IgD-negative memory B cell (primary cell): ENCODE measurements at regions not wholly inside any gene's neighbourhood (a gene's known extent, or its start where the extent isn't known, plus 50 kb on each side); places are given as distances from the start of the nearest gene placed in this dataset.

Experiments used
- H3K27ac Mint-ChIP-seq, 3 donors: one replicate each; pipeline ENCODE4 v1.8.0; 2020 to 2022; ENCODE audit warnings: mild to moderate bottlenecking in 3 of 3, mixed read lengths in 3 of 3, moderate library complexity in 1 of 3
- H3K27me3 Mint-ChIP-seq: one replicate; pipeline ENCODE4 v1.8.0; 2021; ENCODE audit warnings: mixed read lengths
- H3K36me3 Mint-ChIP-seq: one replicate; pipeline ENCODE4 v1.8.0; 2020; ENCODE audit warnings: mild to moderate bottlenecking, mixed read lengths
- H3K4me1 Mint-ChIP-seq, 3 donors: one replicate each; pipeline ENCODE4 v1.8.0; 2020 to 2022; ENCODE audit warnings: mixed read lengths in 3 of 3, mild to moderate bottlenecking in 1 of 3
- H3K4me3 Mint-ChIP-seq, 4 donors: one replicate each; pipeline ENCODE4 v1.8.0; 2020 to 2022; ENCODE audit warnings: mild to moderate bottlenecking in 4 of 4, mixed read lengths in 4 of 4, moderate library complexity in 3 of 4
- H3K9me3 Mint-ChIP-seq, 3 donors: one replicate each; pipeline ENCODE4 v1.8.0; 2020 to 2021; ENCODE audit warnings: mixed read lengths in 3 of 3, mild to moderate bottlenecking in 1 of 3

- no peaks in the 10 kb centered on the region for H3K27me3 Mint-ChIP-seq
- H3K36me3 Mint-ChIP-seq: peaks cover 1% of the 10 kb centered on the region
- H3K4me3 Mint-ChIP-seq: no peak overlapping the region
- peaks cover 0 to 2% (median 0%) of the 10 kb centered on the region in 3 donors for H3K9me3 Mint-ChIP-seq
- no peaks in the 10 kb centered on the region for H3K4me1 Mint-ChIP-seq
- no peak overlapping the region for H3K27ac Mint-ChIP-seq
Measured at GRCh38 chr9:87158765-87159164, 211.5 kb upstream of the GAS1 start.

DNA sequence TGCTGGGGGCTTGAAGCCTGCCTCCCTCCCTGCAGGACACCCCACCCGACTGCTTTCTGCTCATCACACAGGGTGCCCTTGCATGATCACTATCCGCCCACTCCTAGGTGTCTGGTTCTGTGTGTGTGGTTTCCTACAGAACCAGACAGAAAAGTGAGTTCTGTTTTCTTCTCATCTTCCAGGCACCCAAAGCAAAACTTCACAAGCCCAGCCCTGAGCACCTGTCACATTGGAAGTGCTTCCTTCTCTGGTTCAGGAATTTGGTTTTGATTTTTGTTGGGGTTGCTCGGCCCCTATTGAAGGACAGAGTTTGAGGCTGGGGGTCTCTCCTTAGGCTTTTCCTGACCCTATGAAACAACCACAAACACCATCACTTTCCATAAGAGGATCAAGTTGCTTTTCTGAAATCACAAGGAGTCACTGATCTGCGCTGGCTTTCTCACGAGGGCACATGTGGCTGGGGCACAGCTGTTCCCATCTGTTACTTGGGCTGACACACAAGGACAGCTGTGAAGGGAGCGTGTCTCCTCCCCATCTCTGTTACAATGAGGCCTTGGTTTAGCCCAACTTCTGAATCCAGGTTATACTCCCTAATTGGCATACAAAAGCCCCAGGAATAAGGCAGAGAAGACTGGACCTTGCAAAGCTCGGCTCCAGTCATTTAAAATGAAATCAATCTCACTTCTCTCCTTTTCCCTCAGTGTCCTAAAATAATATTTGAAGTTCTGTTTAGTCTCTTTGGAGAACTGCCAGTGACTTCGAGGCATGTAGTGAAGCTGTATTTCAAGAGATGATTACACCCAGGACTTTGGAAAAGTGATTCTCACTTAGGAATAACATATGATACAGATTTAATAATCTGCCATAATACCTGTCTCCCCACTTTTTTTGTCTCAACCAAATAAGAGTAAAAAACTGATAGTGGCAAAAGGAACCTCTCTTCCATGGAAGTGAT is 213.1 kb upstream of the GAS1 start:
- H3K9me3 Mint-ChIP-seq: peaks cover 0 to 5% (median 2%) of the 10 kb centered on the region in 3 donors
- peaks cover 1% of the 10 kb centered on the region for H3K36me3 Mint-ChIP-seq
- no peak overlapping the region for H3K27ac Mint-ChIP-seq
- H3K4me1 Mint-ChIP-seq: no peaks in the 10 kb centered on the region
- H3K27me3 Mint-ChIP-seq: no peaks in the 10 kb centered on the region
- H3K4me3 Mint-ChIP-seq: no peak overlapping the region

GRCh38 chr9:87167161-87167560 is 219.9 kb upstream of the GAS1 start:
- H3K27me3 Mint-ChIP-seq: peaks cover 1% of the 10 kb centered on the region
- peaks cover 0 to 9% (median 1%) of the 10 kb centered on the region in 3 donors for H3K9me3 Mint-ChIP-seq
- H3K4me3 Mint-ChIP-seq: no peak overlapping the region
- no peaks in the 10 kb centered on the region for H3K36me3 Mint-ChIP-seq
- no peak overlapping the region for H3K27ac Mint-ChIP-seq
- H3K4me1 Mint-ChIP-seq: peaks cover 0 to 1% (median 0%) of the 10 kb centered on the region in 3 donors

- no peak overlapping the region for H3K27ac Mint-ChIP-seq
Measured at GRCh38 chr9:87167582-87167981, 220.3 kb upstream of the GAS1 start.

DNA sequence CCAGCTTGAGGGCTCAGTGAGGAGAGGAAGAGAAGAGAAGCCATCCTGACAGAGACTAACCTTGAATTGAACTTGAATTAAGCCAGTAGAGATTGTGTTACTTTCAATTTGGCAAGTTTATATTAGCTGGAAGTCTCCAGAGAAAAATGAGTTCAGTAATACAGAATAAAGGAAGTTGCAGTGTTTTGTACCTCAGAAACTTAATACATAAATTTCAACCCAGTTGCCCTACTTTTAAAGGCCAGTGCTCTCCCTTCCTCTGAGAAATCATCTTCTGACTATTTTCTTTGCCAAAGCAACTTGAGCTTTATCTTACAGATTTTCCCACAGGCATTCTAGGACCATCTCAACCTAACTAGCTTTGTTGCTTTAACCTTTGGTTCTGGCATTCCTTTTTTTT is 231.0 kb upstream of the GAS1 start:
- Mint-ChIP-seq H3K4me1 (peaks cover 0 to 2% (median 0%) of the 10 kb centered on the region in 3 donors), H3K27ac (no peak overlapping the region), H3K36me3 (no peaks in the 10 kb centered on the region)

More at GRCh38 chr9:87167582-87167981, 220.3 kb upstream of the GAS1 start:
- Mint-ChIP-seq H3K9me3 (peaks cover 0 to 9% (median 1%) of the 10 kb centered on the region in 3 donors), H3K27me3 (peaks cover 1% of the 10 kb centered on the region), H3K36me3 (no peaks in the 10 kb centered on the region), H3K4me3 (no peak overlapping the region), H3K4me1 (peaks cover 0 to 1% (median 0%) of the 10 kb centered on the region in 3 donors)

GRCh38 chr9:87179553-87180340 is 232.4 kb upstream of the GAS1 start:
- Mint-ChIP-seq H3K27me3 (no peaks in the 10 kb centered on the region), H3K36me3 (no peaks in the 10 kb centered on the region), H3K27ac (no peak overlapping the region), H3K9me3 (peaks cover 2 to 8% (median 7%) of the 10 kb centered on the region in 3 donors), H3K4me3 (no peak overlapping the region), H3K4me1 (peaks cover 0 to 2% (median 0%) of the 10 kb centered on the region in 3 donors)

More for the DNA sequence above, 231.0 kb upstream of the GAS1 start:
- Mint-ChIP-seq H3K9me3 (peaks cover 2 to 8% (median 7%) of the 10 kb centered on the region in 3 donors), H3K4me3 (no peak overlapping the region), H3K27me3 (no peaks in the 10 kb centered on the region)

DNA sequence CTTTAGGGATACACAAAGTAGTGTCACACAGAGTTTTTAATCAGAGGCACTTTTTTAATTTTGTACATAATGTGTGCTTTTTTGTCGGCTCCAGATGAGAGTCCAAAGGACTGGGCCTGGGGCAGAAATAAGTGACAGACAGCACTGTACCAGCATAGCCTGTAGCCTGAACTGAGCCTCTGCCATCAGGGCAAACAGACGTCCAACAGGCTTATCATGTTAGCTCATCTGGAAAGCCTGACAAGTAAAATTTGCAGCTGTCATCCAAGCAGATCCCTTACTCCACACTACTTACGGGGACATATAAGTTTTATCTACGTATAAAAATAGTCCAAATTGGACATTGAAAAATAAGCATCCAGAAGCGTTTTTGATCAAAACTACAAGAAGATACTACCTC is 233.1 kb upstream of the GAS1 start:
- Mint-ChIP-seq H3K4me1 (peaks cover 0 to 2% (median 0%) of the 10 kb centered on the region in 3 donors), H3K36me3 (no peaks in the 10 kb centered on the region), H3K27ac (no peak overlapping the region), H3K9me3 (peaks cover 2 to 8% (median 7%) of the 10 kb centered on the region in 3 donors), H3K27me3 (no peaks in the 10 kb centered on the region), H3K4me3 (no peak overlapping the region)

DNA sequence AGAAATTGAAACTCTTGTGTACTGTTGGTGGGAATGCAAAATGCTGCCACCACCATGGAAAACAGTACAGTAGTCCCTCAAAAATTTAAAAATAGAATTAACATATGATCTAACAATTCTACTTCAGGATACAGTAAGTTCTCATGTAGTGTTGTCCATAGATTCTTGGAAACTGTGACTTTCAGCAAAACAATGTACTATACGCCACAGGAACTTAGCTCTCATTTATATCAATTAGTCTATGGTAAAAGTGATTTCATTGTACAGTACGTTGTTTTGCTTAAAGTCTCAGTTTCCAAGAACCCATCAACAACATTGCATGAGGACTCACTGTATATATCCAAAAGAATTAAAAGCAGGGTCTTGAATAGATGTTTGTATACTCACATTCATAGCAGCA is 233.5 kb upstream of the GAS1 start:
- H3K9me3 Mint-ChIP-seq: peaks cover 2 to 8% (median 7%) of the 10 kb centered on the region in 3 donors
- no peak overlapping the region for H3K4me3 Mint-ChIP-seq
- H3K36me3 Mint-ChIP-seq: no peaks in the 10 kb centered on the region
- H3K27ac Mint-ChIP-seq: no peak overlapping the region
- no peaks in the 10 kb centered on the region for H3K27me3 Mint-ChIP-seq
- peaks cover 0 to 2% (median 0%) of the 10 kb centered on the region in 3 donors for H3K4me1 Mint-ChIP-seq

DNA sequence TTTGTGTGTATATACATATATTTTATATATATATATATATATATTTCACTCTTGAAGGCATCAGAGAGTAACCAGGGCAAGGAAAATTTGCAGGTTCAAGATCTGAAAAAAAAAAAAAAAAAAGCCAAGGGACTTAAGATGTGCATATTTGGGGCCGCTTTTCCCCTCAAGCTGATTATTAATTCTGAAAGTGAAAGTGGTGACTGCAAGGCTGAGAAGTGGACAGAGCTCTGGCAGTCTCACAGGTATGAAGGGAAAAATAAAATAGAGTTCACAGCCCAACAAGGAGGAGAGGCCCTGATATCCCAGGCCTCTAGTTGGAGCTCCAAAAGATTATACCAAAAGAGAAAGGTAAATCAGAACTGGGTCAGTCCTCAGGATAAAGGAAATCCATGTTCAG is 234.4 kb upstream of the GAS1 start:
- peaks cover 2% of the 10 kb centered on the region for H3K36me3 Mint-ChIP-seq
- H3K9me3 Mint-ChIP-seq: peaks cover 2 to 8% (median 7%) of the 10 kb centered on the region in 3 donors
- no peaks in the 10 kb centered on the region for H3K27me3 Mint-ChIP-seq
- H3K4me1 Mint-ChIP-seq: peaks cover 0 to 2% (median 0%) of the 10 kb centered on the region in 3 donors
- H3K27ac Mint-ChIP-seq: no peak overlapping the region
- H3K4me3 Mint-ChIP-seq: no peak overlapping the region

GRCh38 chr9:87184956-87185642 is 237.8 kb upstream of the GAS1 start:
- H3K27me3 Mint-ChIP-seq: peaks cover 3% of the 10 kb centered on the region
- no peak overlapping the region for H3K27ac Mint-ChIP-seq
- H3K4me1 Mint-ChIP-seq: no peaks in the 10 kb centered on the region
- no peak overlapping the region for H3K4me3 Mint-ChIP-seq
- H3K36me3 Mint-ChIP-seq: peaks cover 2% of the 10 kb centered on the region
- peaks cover 2 to 8% (median 2%) of the 10 kb centered on the region in 3 donors for H3K9me3 Mint-ChIP-seq

DNA sequence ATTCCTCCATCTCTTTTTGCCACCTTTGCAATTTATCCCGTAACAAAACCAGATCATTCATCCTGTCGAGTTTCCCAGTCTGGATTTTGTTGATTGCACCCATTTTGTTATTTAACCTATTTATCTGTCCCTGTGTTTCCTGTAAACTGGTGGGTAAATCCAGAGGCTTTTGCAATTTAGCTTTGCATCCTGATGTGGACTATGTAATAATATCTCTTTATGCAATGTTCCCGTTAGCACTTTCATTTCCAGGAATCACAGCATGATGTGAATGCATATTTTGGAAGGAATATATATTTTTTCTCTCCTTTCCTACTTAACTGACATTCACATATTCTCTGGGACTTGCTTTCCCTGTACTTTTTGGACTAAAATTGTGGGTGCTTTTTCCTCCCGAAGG is 240.3 kb upstream of the GAS1 start:
- Mint-ChIP-seq H3K4me1 (no peaks in the 10 kb centered on the region), H3K27ac (no peak overlapping the region), H3K27me3 (peaks cover 3% of the 10 kb centered on the region), H3K36me3 (peaks cover 2% of the 10 kb centered on the region), H3K9me3 (peaks cover 0 to 5% (median 0%) of the 10 kb centered on the region in 3 donors), H3K4me3 (no peak overlapping the region)

DNA sequence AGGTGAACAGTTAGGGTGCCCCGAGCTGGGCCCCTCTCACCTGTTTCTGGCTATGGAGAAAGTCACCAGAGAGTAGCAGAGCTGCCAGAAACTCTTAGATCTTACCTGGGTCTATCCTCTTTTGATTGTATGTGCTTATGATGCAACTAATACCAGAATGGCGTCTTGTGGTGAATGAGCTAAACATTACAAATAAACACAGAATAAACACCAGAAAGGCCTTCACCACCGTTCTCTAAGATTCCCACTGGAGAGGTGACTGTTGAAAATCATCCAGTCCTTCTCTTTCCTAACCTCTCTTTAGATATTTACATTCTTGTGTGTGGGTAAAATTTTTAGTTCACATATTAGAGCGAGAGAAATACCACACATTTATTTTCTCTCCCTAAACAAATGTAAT is 241.7 kb upstream of the GAS1 start:
- H3K4me1 Mint-ChIP-seq: no peaks in the 10 kb centered on the region
- peaks cover 3% of the 10 kb centered on the region for H3K27me3 Mint-ChIP-seq
- H3K4me3 Mint-ChIP-seq: no peak overlapping the region
- H3K27ac Mint-ChIP-seq: no peak overlapping the region
- no peaks in the 10 kb centered on the region for H3K9me3 Mint-ChIP-seq
- H3K36me3 Mint-ChIP-seq: peaks cover 2% of the 10 kb centered on the region

DNA sequence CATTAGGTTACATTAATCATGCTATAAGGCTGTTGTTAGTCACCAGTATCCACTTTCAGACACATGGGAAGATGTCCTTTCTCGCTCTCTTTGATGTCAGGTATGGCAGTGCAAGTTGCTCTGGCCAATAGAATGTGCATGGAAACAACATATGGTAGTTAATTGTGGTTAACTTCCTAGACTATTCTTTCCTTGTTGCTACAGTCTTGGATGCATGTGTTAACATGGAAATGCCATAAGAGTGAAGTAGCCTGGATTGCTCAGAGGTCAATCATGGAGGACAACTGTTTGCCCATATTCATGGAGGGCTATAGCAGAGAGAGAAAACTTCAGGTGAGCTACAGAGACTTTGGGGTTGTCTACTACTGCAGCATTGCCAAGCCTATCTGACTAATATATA is 245.8 kb upstream of the GAS1 start:
- peaks cover 3% of the 10 kb centered on the region for H3K27me3 Mint-ChIP-seq
- H3K4me1 Mint-ChIP-seq: no peaks in the 10 kb centered on the region
- H3K4me3 Mint-ChIP-seq: no peak overlapping the region
- no peak overlapping the region for H3K27ac Mint-ChIP-seq
- H3K36me3 Mint-ChIP-seq: no peaks in the 10 kb centered on the region
- peaks cover 0 to 3% (median 2%) of the 10 kb centered on the region in 3 donors for H3K9me3 Mint-ChIP-seq

GRCh38 chr9:87193925-87194868 is 246.9 kb upstream of the GAS1 start:
- Mint-ChIP-seq H3K9me3 (peaks cover 0 to 3% (median 2%) of the 10 kb centered on the region in 3 donors), H3K27me3 (no peaks in the 10 kb centered on the region), H3K4me3 (no peak overlapping the region), H3K27ac (no peak overlapping the region), H3K4me1 (no peaks in the 10 kb centered on the region), H3K36me3 (no peaks in the 10 kb centered on the region)
